22Rv1 (cell line): ENCODE measurements at regions not wholly inside any gene's neighbourhood (a gene's known extent, or its start where the extent isn't known, plus 50 kb on each side); places are given as distances from the start of the nearest gene placed in this dataset.

Experiments used
- ZFX ChIP-seq: fragments of 450-650 bp; IDR thresholded peaks from 2 replicates; pipeline ENCODE4 v1.6.1; 2017; ENCODE audit warnings: antibody characterized with exemption, borderline replicate concordance
- TF ChIP-seq, protein P1 (sequence below): fragments of 450-650 bp; IDR thresholded peaks from 2 replicates; pipeline ENCODE4 v1.5.1; 2017; ENCODE audit warnings: mild to moderate bottlenecking

DNA sequence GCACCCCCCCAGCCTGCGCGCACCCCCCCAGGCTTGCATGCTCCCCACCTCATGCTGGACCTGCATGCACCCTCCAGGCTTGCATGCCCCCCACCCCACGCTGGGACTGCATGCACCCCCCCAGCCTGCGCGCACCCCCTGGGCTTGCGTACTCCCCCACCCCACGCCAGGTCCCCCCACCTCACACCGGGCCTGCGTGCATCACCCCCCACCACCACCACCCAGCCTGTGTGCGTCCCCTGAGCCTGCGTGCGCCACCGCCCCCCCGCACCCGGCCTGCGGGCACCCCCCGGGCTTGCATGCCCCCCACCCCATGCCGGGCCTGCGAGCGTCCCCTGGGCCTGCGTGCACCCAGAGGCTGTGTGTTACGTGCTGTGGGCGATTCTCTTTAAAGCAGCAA is 61.0 kb upstream of the SLCO4A1 start:
- TF ChIP-seq, protein P1, sequence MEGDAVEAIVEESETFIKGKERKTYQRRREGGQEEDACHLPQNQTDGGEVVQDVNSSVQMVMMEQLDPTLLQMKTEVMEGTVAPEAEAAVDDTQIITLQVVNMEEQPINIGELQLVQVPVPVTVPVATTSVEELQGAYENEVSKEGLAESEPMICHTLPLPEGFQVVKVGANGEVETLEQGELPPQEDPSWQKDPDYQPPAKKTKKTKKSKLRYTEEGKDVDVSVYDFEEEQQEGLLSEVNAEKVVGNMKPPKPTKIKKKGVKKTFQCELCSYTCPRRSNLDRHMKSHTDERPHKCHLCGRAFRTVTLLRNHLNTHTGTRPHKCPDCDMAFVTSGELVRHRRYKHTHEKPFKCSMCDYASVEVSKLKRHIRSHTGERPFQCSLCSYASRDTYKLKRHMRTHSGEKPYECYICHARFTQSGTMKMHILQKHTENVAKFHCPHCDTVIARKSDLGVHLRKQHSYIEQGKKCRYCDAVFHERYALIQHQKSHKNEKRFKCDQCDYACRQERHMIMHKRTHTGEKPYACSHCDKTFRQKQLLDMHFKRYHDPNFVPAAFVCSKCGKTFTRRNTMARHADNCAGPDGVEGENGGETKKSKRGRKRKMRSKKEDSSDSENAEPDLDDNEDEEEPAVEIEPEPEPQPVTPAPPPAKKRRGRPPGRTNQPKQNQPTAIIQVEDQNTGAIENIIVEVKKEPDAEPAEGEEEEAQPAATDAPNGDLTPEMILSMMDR = no peak
- TF ChIP-seq ZFX = no peak
